HG03378 (cell line): ENCODE measurements at regions not wholly inside any gene's neighbourhood (a gene's known extent, or its start where the extent isn't known, plus 50 kb on each side); places are given as distances from the start of the nearest gene placed in this dataset.

ENCODE experiments used
- ATAC-seq: cut with Tn5 transposase; IDR thresholded peaks from one replicate; pipeline ENCODE4 v1.9.1; 2021; ENCODE audit warnings: mild to moderate bottlenecking, moderate library complexity; ENCODE audit not compliant: unreplicated experiment

GRCh38 chr1:72848997-72849396 lies 566.7 kb upstream of the NEGR1 start:
- ATAC-seq: no peak

DNA sequence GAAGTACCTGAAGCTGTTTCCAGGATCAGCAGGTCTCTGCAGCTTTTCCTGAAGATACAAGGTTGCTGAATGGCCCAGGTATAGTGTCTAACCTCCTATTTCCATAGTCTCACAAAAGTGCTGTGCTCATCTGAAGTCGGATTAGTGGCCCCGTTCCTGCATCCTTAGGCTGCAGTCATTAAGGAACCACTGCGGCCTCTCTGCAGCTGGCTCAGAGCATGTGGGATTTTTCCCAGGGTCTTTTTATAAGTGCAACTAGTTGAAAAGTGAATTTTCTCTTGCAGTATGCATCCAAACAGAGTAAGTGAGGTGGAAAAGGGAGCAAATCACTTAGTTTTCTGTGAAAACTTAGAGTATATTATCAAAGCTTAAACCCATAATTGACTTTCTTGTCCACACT lies 565.3 kb upstream of the NEGR1 start:
- ATAC-seq: no peak

GRCh38 chr1:72846476-72847278 lies 564.3 kb upstream of the NEGR1 start:
- no peak for ATAC-seq

DNA sequence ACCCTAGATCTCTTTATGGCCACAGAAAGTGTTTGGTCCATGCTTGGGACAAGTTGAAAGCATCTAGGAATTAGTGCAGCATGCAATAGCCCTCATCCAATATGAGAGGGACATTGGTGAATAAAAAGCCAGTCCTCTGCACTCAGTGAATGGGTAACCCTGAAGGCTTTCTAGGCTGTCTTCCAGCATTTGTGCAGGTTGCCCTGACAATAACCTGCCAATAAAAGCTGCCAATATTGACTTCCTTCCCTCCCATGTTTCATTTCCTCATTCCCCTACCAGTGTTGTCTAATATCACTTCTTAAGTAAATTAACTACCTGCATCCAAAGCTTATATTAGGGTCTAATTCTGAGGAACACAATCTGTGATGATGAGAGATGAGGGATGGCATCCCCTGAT lies 563.6 kb upstream of the NEGR1 start:
- ATAC-seq: no peak

DNA sequence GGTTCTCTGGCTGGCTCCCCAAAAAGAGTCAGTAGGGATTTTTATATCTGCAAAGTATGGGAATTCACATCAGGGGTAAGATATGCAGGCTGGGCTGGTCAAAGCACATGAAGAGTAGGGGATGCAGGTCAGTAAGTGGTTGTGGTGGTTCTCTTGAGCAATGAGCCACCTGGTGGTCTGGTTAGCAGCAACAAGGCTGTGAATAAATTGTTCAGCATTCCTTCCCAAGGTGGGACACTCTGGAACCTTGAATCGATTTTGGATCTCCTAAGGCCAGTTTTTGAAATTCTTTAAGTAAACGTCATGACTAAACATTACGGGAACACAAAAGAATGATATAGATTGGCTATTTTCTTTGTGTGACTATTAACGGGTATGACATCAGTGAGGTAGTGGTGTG lies 563.0 kb upstream of the NEGR1 start:
- ATAC-seq: no peak

DNA sequence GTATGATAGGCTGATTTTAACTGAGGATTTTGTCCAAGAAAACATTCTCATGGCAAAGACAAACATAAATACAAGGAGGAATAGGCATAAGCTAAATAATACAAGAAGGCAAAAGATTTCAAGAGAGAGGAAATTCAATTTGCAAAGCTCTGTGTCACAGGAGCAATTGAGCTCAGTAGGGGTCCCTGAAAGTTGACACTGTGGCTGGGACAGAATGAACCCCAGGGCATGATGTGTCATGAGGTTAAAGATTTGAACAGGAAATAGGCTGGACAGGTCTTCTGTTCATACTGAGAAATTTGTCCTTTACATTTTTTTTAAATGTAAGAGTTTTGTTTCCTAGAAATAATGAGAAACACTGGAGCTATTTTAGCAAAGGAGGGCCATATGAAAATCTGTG lies 555.4 kb upstream of the NEGR1 start:
- ATAC-seq: no peak

DNA sequence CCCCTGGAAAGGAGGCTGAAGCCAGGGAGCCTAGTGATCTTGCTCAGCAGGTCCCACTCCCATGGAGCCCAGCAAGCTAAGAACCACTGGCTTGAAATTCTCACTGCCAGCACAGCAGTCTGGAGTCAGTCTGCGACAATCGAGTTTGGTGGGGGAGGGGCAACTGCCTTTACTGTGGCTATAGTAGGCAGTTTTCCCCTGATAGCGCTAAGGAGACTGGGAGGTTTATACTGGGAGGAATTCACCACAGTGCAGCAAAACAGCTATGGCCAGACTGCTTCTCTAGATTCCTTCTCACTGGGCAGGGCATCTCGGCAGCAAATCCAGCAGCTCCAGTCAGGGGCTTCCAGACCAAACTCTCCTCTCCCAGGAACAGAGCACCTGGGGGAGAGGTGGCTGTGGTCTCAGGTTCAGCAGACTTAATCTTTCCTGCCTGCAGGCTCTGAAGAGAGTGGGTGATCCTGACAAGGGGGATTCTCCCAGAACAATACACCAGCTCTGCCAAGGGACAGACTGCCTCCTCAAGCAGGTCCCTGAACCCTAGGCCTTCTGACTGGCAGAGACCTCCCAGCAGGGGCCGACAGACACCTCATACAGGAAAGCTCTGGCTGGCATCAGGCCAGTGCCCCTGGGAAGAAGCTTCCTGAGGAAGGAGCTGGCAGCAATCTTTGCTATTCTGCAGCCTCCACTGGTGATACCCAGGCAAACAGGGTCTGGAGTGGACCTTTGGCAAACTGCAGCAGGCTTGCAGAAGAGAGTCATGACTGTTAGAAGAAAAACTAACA lies 548.5 kb upstream of the NEGR1 start:
- no peak for ATAC-seq

GRCh38 chr1:72827278-72827677 lies 544.9 kb upstream of the NEGR1 start:
- no peak for ATAC-seq

- ATAC-seq: no peak
Measured at GRCh38 chr1:72804541-72804940, 522.2 kb upstream of the NEGR1 start.

- ATAC-seq: no peak
Measured at GRCh38 chr1:72781038-72781437, 498.7 kb upstream of the NEGR1 start.

GRCh38 chr1:72780212-72780611 lies 497.9 kb upstream of the NEGR1 start:
- no peak for ATAC-seq

DNA sequence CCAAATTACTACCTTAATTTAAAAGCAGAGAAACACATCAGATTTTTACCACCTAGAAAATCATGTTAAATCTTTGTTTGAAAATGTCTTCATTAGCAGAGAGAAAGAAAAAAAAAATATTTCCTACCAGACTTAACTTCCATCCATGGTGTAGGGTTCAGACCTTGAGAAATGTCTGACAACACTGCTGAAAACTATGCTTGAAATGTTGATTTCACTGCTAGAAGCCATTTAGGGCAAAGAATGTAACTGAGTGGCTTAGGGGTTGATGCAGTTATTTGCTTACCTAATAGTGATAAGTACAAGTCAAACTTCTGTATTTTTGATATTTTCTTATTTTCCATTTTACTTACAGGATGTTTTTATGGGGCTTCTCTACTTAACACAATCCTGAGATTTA lies 495.6 kb upstream of the NEGR1 start:
- no peak for ATAC-seq

DNA sequence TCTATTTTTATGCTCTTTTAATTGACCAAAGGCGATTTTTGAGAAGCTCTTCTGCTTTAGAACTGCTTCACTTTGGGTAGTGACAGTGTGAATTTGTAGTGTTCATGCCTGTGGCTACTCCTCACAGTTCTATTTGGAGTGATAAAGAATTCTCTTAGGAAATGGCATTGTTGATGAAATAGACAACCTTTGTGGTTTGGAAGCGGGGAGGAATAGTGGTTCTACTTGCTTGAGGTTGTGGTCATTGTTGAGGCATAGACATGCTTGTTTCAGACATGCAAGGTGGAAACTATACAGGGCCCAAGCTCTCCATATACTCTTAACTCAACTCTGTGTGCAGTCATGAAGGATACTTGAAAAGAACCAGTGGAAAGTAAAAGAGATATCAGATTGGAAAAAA lies 481.1 kb upstream of the NEGR1 start:
- no peak for ATAC-seq

DNA sequence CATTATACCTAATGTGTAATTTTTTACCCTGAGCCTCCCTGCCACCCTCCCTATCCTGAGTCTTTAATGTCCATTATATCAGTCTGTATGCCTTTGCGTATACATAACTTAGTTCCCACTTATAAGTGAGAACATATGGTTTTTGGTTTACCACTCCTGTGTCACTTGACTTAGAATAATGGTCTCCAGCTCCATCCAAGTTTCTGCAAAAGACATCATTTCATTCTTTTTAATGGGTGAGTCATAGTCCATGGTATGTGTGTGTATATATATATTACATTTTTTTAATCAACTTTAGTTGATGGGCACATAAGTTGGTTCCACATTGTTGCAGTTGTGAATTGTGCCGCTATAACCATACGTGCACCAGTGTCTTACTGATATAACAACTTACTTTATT lies 477.1 kb upstream of the NEGR1 start:
- ATAC-seq: no peak

DNA sequence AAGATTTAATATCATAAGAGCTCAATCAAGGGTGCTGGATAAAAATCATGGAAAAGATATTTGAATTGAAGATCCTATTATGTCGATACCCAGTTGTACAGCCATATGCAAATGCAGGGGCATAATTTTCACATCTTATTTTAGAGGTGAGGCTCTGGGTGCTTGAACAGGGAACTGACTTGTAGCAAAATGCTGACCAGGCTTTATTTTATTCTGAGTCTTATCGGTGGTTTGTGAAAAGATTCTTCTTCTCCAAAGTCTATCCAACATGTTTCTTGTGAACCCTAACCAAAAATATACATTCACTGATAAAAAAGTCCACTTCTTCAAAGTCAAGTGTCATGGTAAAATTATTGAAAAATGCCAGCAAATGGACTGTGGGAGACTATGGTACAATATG lies 475.5 kb upstream of the NEGR1 start:
- ATAC-seq: no peak

DNA sequence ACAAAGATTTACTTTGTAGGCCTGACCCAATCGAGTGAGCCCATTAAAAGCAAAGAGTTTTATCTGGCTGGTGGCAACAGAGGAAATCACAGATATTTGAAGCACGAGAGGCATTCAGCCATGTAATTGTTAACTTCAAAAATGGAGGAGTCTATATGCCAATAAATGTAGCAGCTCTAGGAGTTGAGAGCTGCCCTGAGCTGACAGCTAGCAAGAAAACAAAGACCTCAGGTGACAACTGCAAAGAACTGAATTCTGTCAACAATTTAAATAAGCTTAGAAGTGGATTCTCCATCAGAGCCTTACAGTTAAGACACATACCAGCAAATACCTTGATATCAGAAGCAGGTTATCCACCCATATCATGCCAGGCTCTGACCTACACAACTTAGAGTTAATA lies 463.1 kb upstream of the NEGR1 start:
- no peak for ATAC-seq

- ATAC-seq: no peak
Measured at GRCh38 chr1:72734415-72734814, 452.1 kb upstream of the NEGR1 start.

DNA sequence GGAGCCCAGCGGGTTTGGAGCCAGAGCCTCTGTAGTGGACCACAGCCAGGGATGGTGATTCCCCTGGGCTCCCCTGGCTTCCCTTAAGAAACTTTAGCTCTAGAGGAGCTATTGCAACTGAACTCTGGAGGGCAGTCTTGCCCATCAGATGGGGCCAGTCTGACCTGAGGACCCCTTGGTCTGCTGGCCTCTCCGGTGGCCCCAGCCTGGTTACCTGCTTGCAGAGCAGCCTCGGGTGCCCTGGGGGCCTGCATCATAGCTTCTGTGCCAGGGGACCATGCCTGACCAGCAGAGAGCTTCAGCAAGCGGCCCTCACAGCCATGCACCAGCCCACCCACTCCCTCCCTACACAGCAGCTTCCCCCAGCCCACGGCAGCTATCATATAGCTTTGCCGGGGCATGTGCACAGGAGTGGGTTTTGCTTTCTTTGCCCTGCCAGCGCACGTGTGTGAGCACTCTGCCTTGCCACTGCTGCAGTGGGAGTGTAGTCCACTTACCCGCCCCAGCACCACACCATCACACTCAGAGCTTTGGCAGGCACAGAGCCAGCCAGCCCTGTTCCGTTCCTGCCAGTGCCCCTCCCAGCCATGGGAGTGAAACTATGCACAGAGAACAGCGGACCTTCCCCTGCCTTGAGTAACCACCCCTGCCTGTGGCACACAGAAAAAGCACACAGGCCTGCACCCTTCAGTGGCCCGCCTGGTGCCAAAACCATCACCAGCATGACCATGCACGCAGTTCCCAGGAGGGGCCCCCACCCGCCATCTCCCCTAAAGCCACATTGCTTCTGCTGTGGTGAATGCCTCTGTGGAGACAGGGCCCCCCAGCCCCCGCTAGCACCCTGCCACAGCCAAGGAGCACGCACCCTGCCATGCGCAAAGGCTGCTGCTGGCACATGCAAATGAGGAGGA lies 442.9 kb upstream of the NEGR1 start:
- no peak for ATAC-seq

DNA sequence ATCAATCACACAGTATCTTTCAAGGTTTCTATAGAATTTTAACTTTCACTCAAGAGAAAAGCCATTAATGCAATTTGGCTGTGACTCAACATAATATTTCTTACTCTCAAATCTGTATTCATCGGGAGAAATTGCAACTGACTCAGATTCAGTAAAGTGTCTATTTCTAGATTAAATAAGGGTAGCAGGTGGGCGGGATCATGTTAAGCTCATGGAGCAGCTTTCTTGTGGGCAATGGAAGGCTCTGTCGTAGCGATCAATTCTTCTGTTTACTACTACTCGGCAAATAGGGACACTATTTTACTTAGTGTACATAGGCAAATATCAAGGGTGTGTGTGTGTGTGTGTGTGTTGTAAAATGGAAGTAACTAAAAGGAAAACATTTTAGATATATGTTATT lies 423.6 kb upstream of the NEGR1 start:
- no peak for ATAC-seq

DNA sequence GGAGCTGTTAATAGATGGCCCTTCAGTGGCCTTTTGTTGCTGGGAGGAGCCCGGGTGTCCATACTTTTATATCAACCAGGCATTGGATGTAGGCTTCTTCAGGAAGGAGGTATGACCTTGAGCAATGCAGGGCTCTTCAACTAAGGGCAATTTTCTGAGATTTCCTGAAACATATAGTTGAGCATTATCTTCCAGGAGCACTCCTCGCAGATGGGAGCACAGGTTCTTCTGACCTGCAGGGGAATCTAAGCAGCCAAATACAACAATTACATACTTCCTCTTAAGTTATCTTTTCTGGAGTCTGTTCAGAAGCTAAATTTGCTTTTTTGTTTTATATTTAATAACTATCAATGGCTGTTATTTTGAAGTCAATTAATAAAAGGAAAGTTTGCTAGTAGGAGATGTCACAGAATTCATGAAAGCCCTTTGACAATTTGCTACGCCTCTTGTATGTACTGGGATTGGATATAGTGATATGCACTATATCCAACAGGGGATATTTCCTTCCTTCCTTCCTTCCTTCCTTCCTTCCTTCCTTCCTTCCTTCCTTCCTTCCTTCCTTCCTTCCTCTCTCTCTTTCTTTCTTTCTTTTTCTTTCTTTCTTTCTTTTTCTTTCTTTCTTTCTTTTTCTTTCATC lies 422.6 kb upstream of the NEGR1 start:
- no peak for ATAC-seq

DNA sequence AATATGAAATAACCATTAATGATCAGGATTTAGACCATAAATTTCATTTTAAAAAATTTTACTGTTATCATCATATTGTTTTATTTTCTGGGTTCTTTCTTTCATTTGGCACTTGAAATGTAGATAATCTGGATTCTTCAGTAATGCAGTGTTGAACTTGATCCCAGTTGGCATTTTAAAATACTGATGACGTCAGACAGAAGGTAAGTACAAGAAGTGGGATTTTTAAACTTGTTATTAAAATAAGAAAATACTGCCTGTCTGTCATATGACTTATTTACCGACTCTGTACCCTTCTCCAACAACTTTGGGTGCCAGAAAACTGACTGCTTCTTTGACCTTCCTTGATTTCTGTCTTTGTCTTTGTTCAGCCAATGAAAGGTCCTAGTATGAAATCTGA lies 415.1 kb upstream of the NEGR1 start:
- no peak for ATAC-seq
